Lower leg skin (tissue), 4 donors: ENCODE measurements at regions not wholly inside any gene's neighbourhood (a gene's known extent, or its start where the extent isn't known, plus 50 kb on each side); places are given as distances from the start of the nearest gene placed in this dataset.

ENCODE experiments used
- DNase-seq, 2 donors: peaks; one replicate each; pipeline ENCODE4 v3.0.0-alpha.2; 2019; ENCODE audit warnings: low spot score in 2 of 2
- H3K4me3 ChIP-seq: fragments of 200-600 bp; sonication (generic); 2 replicates; pipeline ENCODE4 v1.5.1; 2017; ENCODE audit warnings: mild to moderate bottlenecking, low read depth; ENCODE audit not compliant: poor library complexity, severe bottlenecking
- POLR2A ChIP-seq, 2 donors: fragments of 450-650 bp; IDR thresholded peaks; one replicate each; pipeline ENCODE4 v1.6.1; 2016 to 2017; ENCODE audit warnings: antibody characterized with exemption in 2 of 2, mild to moderate bottlenecking in 1 of 2, moderate library complexity in 1 of 2
- WGBS, 2 donors: methylation state at CpG; one replicate each; pipeline ENCODE4 v1.1.5; 2018; 5-methylcytosine and 5-hydroxymethylcytosine counted together
- intact Hi-C: fragments of 100-400 bp; cut with DNase I; formaldehyde crosslinking; loops from one replicate; pipeline ENCODE4 v1.15.0; 2023; ENCODE audit warnings: low total_unique reads
- TF ChIP-seq, protein P1 (sequence below), 3 donors: fragments of 450-650 bp; IDR thresholded peaks; one replicate each; pipeline ENCODE4 v1.5.1; 2016; ENCODE audit warnings: antibody characterized with exemption in 3 of 3, mild to moderate bottlenecking in 3 of 3, moderate library complexity in 2 of 3

GRCh38 chr15:95561463-95561862 is 769.0 kb upstream of the NR2F2 start:
- H3K4me3 ChIP-seq: no peak overlapping the region
- no peak for DNase-seq
- TF ChIP-seq, protein P1, sequence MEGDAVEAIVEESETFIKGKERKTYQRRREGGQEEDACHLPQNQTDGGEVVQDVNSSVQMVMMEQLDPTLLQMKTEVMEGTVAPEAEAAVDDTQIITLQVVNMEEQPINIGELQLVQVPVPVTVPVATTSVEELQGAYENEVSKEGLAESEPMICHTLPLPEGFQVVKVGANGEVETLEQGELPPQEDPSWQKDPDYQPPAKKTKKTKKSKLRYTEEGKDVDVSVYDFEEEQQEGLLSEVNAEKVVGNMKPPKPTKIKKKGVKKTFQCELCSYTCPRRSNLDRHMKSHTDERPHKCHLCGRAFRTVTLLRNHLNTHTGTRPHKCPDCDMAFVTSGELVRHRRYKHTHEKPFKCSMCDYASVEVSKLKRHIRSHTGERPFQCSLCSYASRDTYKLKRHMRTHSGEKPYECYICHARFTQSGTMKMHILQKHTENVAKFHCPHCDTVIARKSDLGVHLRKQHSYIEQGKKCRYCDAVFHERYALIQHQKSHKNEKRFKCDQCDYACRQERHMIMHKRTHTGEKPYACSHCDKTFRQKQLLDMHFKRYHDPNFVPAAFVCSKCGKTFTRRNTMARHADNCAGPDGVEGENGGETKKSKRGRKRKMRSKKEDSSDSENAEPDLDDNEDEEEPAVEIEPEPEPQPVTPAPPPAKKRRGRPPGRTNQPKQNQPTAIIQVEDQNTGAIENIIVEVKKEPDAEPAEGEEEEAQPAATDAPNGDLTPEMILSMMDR (IDR thresholded peaks at IDR 0.05): no peak
- TF ChIP-seq POLR2A (IDR thresholded peaks at IDR 0.05): no peak
- 61 to 81% methylated on average over 2 of the region's 2 CpGs for WGBS, 2 donors
- intact Hi-C loops: no loop called here

DNA sequence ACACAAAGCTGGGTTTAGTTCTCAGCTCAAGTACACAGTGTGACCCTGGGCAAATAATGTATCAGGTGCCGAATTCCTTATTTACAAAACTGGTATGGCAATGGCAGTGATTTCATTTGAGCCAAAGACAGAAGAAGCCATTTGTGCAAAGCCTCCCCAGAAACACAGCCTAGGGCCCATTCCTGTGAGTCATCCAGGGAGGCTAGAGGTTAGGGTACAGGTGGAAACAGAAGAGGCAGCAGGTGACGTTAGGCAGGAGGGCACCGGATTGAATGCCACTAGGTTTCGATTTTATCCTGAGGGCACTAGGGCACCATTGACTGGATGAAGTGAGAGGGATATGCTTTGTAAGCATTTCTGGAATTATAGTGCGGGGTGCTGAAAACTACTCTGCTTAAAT is 766.9 kb upstream of the NR2F2 start:
- TF ChIP-seq, protein P1 (IDR thresholded peaks at IDR 0.05): no peak
- no peak for TF ChIP-seq POLR2A (IDR thresholded peaks at IDR 0.05)
- no peak overlapping the region for H3K4me3 ChIP-seq
- no peak for DNase-seq
- intact Hi-C loops: no loop called here
- 88 to 90% methylated on average over 5 of the region's 5 CpGs for WGBS, 2 donors

DNA sequence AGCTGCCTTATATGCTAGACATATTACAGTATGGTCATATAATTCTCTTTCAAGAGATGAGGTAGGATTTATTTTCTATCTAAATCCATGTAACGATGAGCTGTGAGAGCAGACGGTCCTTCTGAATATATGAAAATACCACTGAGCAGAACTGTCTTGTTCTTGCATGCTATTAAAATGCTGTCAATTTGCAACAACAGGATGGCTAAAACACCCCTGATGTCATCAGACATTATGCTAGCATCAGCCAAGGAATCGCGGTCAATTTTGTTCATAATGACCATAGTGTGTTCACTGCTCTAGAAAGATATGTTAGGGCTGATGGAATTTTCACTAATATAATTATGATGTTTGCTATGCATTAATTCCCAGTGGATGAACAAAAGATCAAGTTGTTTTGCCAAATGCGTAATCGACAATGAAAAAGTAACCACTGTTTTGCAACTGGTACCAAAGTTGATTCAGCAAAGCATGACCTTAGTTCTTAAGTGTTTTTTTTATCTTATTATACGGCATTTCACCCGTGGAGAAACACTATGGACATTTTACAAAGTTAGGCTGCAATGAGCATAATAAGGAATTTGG is 765.4 kb upstream of the NR2F2 start:
- no peak for TF ChIP-seq POLR2A (IDR thresholded peaks at IDR 0.05)
- TF ChIP-seq, protein P1 (IDR thresholded peaks at IDR 0.05): no peak
- DNase-seq: no peak
- no peak overlapping the region for H3K4me3 ChIP-seq
- 86 to 88% methylated on average over 8 of the region's 8 CpGs for WGBS, 2 donors
- intact Hi-C loops: no loop called here

GRCh38 chr15:95565690-95566089 is 764.8 kb upstream of the NR2F2 start:
- TF ChIP-seq POLR2A (IDR thresholded peaks at IDR 0.05): no peak
- TF ChIP-seq, protein P1 (IDR thresholded peaks at IDR 0.05): no peak
- DNase-seq: no peak
- no peak overlapping the region for H3K4me3 ChIP-seq
- intact Hi-C loops: no loop called here
- WGBS, 2 donors: 58% methylated on average over 4 of the region's 4 CpGs

DNA sequence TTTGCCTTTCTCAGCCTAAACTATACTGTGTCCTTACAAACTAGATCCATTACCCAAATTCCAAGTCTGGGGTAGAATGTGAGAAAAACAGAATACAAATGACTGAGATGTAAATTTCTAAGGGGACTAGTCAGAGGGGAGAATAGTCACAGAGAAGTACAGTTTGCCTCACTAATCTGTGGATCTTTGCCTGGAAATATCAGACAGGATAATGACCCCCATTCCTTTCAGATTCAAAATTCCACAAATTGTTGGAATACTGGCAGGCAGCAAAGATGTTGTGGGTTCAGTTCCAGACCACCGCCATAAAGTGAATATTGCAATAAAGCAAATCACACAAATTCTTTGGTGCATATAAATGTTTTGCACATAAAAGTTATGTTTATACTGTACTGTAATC is 762.8 kb upstream of the NR2F2 start:
- WGBS, 2 donors: 83 to 88% methylated on average over 1 of the region's 1 CpG
- H3K4me3 ChIP-seq: no peak overlapping the region
- no peak for TF ChIP-seq POLR2A (IDR thresholded peaks at IDR 0.05)
- TF ChIP-seq, protein P1 (IDR thresholded peaks at IDR 0.05): no peak
- no peak for DNase-seq
- intact Hi-C loops: no loop called here

DNA sequence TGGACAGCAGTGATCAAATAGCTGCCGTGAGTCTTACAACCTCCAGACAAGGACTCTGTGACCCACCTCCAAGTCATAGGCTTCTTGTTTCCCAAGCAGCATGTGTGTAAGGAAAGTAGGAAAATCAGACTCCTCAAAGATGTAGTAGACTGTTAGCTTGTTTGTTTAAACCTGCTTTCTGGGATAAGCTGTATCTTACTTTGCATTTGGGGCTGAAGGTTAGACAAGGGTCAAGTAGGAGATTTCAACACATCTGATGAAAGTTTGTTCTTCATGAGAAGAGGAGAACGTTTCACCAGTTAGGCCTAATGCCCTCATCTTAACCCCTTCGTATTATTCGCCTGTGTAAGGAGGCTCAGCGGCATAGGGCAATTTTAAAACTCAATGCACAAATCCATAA is 756.4 kb upstream of the NR2F2 start:
- no peak for TF ChIP-seq POLR2A (IDR thresholded peaks at IDR 0.05)
- TF ChIP-seq, protein P1 (IDR thresholded peaks at IDR 0.05): no peak
- H3K4me3 ChIP-seq: no peak overlapping the region
- 80 to 88% methylated on average over 5 of the region's 5 CpGs for WGBS, 2 donors
- DNase-seq: no peak
- intact Hi-C loops: no loop called here
